T-cell (primary cell): ENCODE measurements at regions not wholly inside any gene's neighbourhood (a gene's known extent, or its start where the extent isn't known, plus 50 kb on each side); places are given as distances from the start of the nearest gene placed in this dataset.

Experiments
- ATAC-seq, 4 experiments: fragments of 200-7000 bp in 3 of 4; fragments of 150-1000 bp in 1 of 4; cut with Tn5 transposase; replicated peaks in 1 of 4; 1 replicate in 3 of 4; 2 replicates in 1 of 4; pipeline ENCODE4 v1.10.0; 2021; ENCODE audit warnings: moderate library complexity in 3 of 4, mild to moderate bottlenecking in 2 of 4, moderate number of reproducible peaks in 1 of 4
- CTCF ChIA-PET, 2 donors: fragments of 300-600 bp; sonication (Branson Sonifier 250); formaldehyde crosslinking; loops; one replicate each; lab custom pipeline; 2022; ENCODE audit warnings: antibody characterized with exemption in 2 of 2; lab: Charles Lee
- POLR2A ChIA-PET, 2 donors: fragments of 300-600 bp; sonication (Branson Sonifier 250); formaldehyde crosslinking; loops; one replicate each; lab custom pipeline; 2022; ENCODE audit warnings: antibody characterized with exemption in 2 of 2; lab: Charles Lee
- DNase-seq, 35 experiments: peaks; one replicate each; pipeline versions ENCODE4 v3.0.0 to v3.0.0-alpha.2; 2013 to 2023
- H3K27ac ChIP-seq: one replicate; pipeline ENCODE4 v1.5.1; 2013; ENCODE audit warnings: low read length
- H3K27me3 ChIP-seq, 2 experiments: replicated peaks in 1 of 2; 1 replicate in 1 of 2; 2 replicates in 1 of 2; pipeline versions ENCODE4 v1.6.1 to v1.7.0; 2013; ENCODE audit warnings: low read length in 1 of 2, mixed read lengths in 1 of 2; ENCODE audit not compliant: control insufficient read depth in 2 of 2, insufficient read depth in 2 of 2; ENCODE audit errors: extremely low read depth in 1 of 2
- H3K36me3 ChIP-seq, 2 donors: 1 replicate in 1 of 2; 2 replicates in 1 of 2; pipeline versions ENCODE4 v1.6.1 to v1.7.0; 2013; ENCODE audit warnings: low read length in 1 of 2; ENCODE audit not compliant: control insufficient read depth in 2 of 2, insufficient read depth in 1 of 2; ENCODE audit errors: extremely low read depth in 1 of 2
- H3K4me1 ChIP-seq, 2 experiments: 1 replicate in 1 of 2; 2 replicates in 1 of 2; pipeline versions ENCODE4 v1.6.1 to v1.7.0; 2013; ENCODE audit warnings: low read length in 2 of 2, mixed read lengths in 1 of 2; ENCODE audit not compliant: insufficient read depth in 2 of 2, control insufficient read depth in 1 of 2; ENCODE audit errors: extremely low read depth in 1 of 2
- H3K4me3 ChIP-seq, 2 donors: 1 replicate in 1 of 2; 2 replicates in 1 of 2; pipeline versions ENCODE4 v1.5.1 to v1.7.0; 2013; ENCODE audit warnings: mild to moderate bottlenecking in 2 of 2, low read length in 1 of 2, moderate library complexity in 1 of 2; ENCODE audit not compliant: control insufficient read depth in 1 of 2; ENCODE audit errors: extremely low read depth in 1 of 2
- H3K9me3 ChIP-seq: 2 replicates; pipeline ENCODE4 v1.7.0; 2013
- H3K27ac Mint-ChIP-seq, 2 donors: one replicate each; pipeline ENCODE4 v1.8.0; 2020 to 2021; ENCODE audit warnings: mild to moderate bottlenecking in 2 of 2, mixed read lengths in 2 of 2
- H3K27me3 Mint-ChIP-seq, 2 donors: one replicate each; pipeline ENCODE4 v1.8.0; 2021 to 2022; ENCODE audit warnings: mixed read lengths in 2 of 2
- H3K36me3 Mint-ChIP-seq: one replicate; pipeline ENCODE4 v1.8.0; 2021; ENCODE audit warnings: mixed read lengths
- H3K4me1 Mint-ChIP-seq, 3 donors: one replicate each; pipeline ENCODE4 v1.8.0; 2020 to 2022; ENCODE audit warnings: mixed read lengths in 3 of 3, mild to moderate bottlenecking in 1 of 3
- H3K4me3 Mint-ChIP-seq, 3 donors: one replicate each; pipeline ENCODE4 v1.8.0; 2020 to 2022; ENCODE audit warnings: mild to moderate bottlenecking in 3 of 3, mixed read lengths in 3 of 3, moderate library complexity in 3 of 3
- H3K9me3 Mint-ChIP-seq, 3 donors: one replicate each; pipeline ENCODE4 v1.8.0; 2020 to 2022; ENCODE audit warnings: mixed read lengths in 3 of 3
- WGBS: methylation state at CpG from one replicate; pipeline ENCODE4 v1.1.5; 2013; ENCODE audit warnings: missing lambda C conversion rate; ENCODE audit not compliant: insufficient coverage; 5-methylcytosine and 5-hydroxymethylcytosine counted together

GRCh38 chr2:16188261-16188890 is 248.0 kb downstream of the MYCN start:
- Histone ChIP-seq H3K27me3 (peaks cover 0 to 5% of the 10 kb centered on the region in 2 experiments), H3K36me3 (no peaks in the 10 kb centered on the region), H3K27ac (no peak overlapping the region), H3K4me3 (no peak overlapping the region), H3K9me3 (no peaks in the 10 kb centered on the region), H3K4me1 (no peaks in the 10 kb centered on the region)
- ATAC-seq (no peak), DNase-seq (no peak)
- H3K4me3 Mint-ChIP-seq: no peak overlapping the region
- no peaks in the 10 kb centered on the region for H3K36me3 Mint-ChIP-seq
- CTCF ChIA-PET: no interaction called here
- H3K27ac Mint-ChIP-seq: no peak overlapping the region
- POLR2A ChIA-PET: no interaction called here
- H3K9me3 Mint-ChIP-seq: no peaks in the 10 kb centered on the region
- peaks cover 4 to 7% of the 10 kb centered on the region in 2 donors for H3K27me3 Mint-ChIP-seq
- no peaks in the 10 kb centered on the region for H3K4me1 Mint-ChIP-seq
- whole genome bisulfite sequencing: 73% methylated on average over 4 of the region's 4 CpGs

- no peak overlapping the region for H3K27ac Mint-ChIP-seq
- no peaks in the 10 kb centered on the region for H3K4me1 Mint-ChIP-seq
- no peak overlapping the region for H3K4me3 ChIP-seq
- no peaks in the 10 kb centered on the region for H3K36me3 ChIP-seq
- H3K4me3 Mint-ChIP-seq: no peak overlapping the region
- POLR2A ChIA-PET: no interaction called here
- H3K4me1 ChIP-seq: no peaks in the 10 kb centered on the region
- no peak for ATAC-seq
- WGBS: no CpG with 5 or more reads among the region's 3 CpGs
- DNase-seq: no peak
- H3K27ac ChIP-seq: no peak overlapping the region
- H3K27me3 Mint-ChIP-seq: peaks cover 7% of the 10 kb centered on the region in 2 donors
- H3K27me3 ChIP-seq: peaks cover 0 to 5% of the 10 kb centered on the region in 2 experiments
- H3K36me3 Mint-ChIP-seq: no peaks in the 10 kb centered on the region
- H3K9me3 ChIP-seq: no peaks in the 10 kb centered on the region
- no peaks in the 10 kb centered on the region for H3K9me3 Mint-ChIP-seq
- CTCF ChIA-PET: no interaction called here
Observed at GRCh38 chr2:16187482-16187817, 247.1 kb downstream of the MYCN start.

GRCh38 chr2:16186661-16187481 is 246.5 kb downstream of the MYCN start:
- Histone ChIP-seq H3K4me1 (no peaks in the 10 kb centered on the region), H3K4me3 (no peak overlapping the region), H3K36me3 (no peaks in the 10 kb centered on the region), H3K9me3 (no peaks in the 10 kb centered on the region), H3K27me3 (peaks cover 0 to 5% of the 10 kb centered on the region in 2 experiments), H3K27ac (no peak overlapping the region)
- H3K4me3 Mint-ChIP-seq: no peak overlapping the region
- H3K4me1 Mint-ChIP-seq: no peaks in the 10 kb centered on the region
- peaks cover 7% of the 10 kb centered on the region in 2 donors for H3K27me3 Mint-ChIP-seq
- 85% methylated on average over 5 of the region's 8 CpGs for WGBS
- POLR2A ChIA-PET: no interaction called here
- no peak for DNase-seq
- no peak overlapping the region for H3K27ac Mint-ChIP-seq
- H3K36me3 Mint-ChIP-seq: no peaks in the 10 kb centered on the region
- no peak for ATAC-seq
- H3K9me3 Mint-ChIP-seq: no peaks in the 10 kb centered on the region
- CTCF ChIA-PET: interaction anchor here in 1 of 2 donors (0.5 kb wide), 1 partner anchor 934 kb away, joined by 4 read pairs; no protein-coding TSS in a partner anchor

GRCh38 chr2:16185801-16186272 is 245.5 kb downstream of the MYCN start:
- no peaks in the 10 kb centered on the region for H3K9me3 Mint-ChIP-seq
- DNase-seq (peak in 1 of 35 experiments; percentile 63), ATAC-seq (no peak)
- WGBS: 88% methylated on average over 7 of the region's 11 CpGs
- H3K27ac ChIP-seq: no peak overlapping the region
- no peaks in the 10 kb centered on the region for H3K9me3 ChIP-seq
- H3K27me3 ChIP-seq: peaks cover 0 to 5% of the 10 kb centered on the region in 2 experiments
- no peaks in the 10 kb centered on the region for H3K36me3 Mint-ChIP-seq
- no peak overlapping the region for H3K4me3 ChIP-seq
- no peaks in the 10 kb centered on the region for H3K36me3 ChIP-seq
- CTCF ChIA-PET: interaction anchor here in 1 of 2 donors (0.5 kb wide), 1 partner anchor 933 kb away, joined by 4 read pairs; no protein-coding TSS in a partner anchor
- H3K4me1 ChIP-seq: no peaks in the 10 kb centered on the region
- POLR2A ChIA-PET: no interaction called here
- peaks cover 7% of the 10 kb centered on the region in 2 donors for H3K27me3 Mint-ChIP-seq
- H3K4me1 Mint-ChIP-seq: no peaks in the 10 kb centered on the region
- no peak overlapping the region for H3K27ac Mint-ChIP-seq
- no peak overlapping the region for H3K4me3 Mint-ChIP-seq

- Histone ChIP-seq H3K27me3 (peaks cover 0 to 5% of the 10 kb centered on the region in 2 experiments), H3K4me1 (no peaks in the 10 kb centered on the region), H3K36me3 (no peaks in the 10 kb centered on the region), H3K27ac (no peak overlapping the region), H3K9me3 (no peaks in the 10 kb centered on the region), H3K4me3 (no peak overlapping the region)
- no peak overlapping the region for H3K27ac Mint-ChIP-seq
- H3K27me3 Mint-ChIP-seq: peaks cover 7% of the 10 kb centered on the region in 2 donors
- no peaks in the 10 kb centered on the region for H3K9me3 Mint-ChIP-seq
- no peak for DNase-seq
- CTCF ChIA-PET: no interaction called here
- H3K36me3 Mint-ChIP-seq: no peaks in the 10 kb centered on the region
- ATAC-seq: no peak
- 96% methylated on average over 8 of the region's 9 CpGs for WGBS
- H3K4me1 Mint-ChIP-seq: no peaks in the 10 kb centered on the region
- no peak overlapping the region for H3K4me3 Mint-ChIP-seq
- POLR2A ChIA-PET: no interaction called here
Observed at GRCh38 chr2:16184945-16185660, 244.8 kb downstream of the MYCN start.

GRCh38 chr2:16184341-16184890 is 244.1 kb downstream of the MYCN start:
- ChIA-PET CTCF (interaction anchor here in 1 of 2 donors (0.7 kb wide), 1 partner anchor 314 kb away, joined by 3 read pairs; no protein-coding TSS in a partner anchor), POLR2A (no interaction called here)
- WGBS: no CpG with 5 or more reads among the region's 4 CpGs
- Mint-ChIP-seq H3K9me3 (no peaks in the 10 kb centered on the region), H3K36me3 (no peaks in the 10 kb centered on the region), H3K27ac (no peak overlapping the region), H3K4me3 (no peak overlapping the region), H3K4me1 (no peaks in the 10 kb centered on the region), H3K27me3 (peaks cover 7% of the 10 kb centered on the region in 2 donors)
- no peak overlapping the region for H3K4me3 ChIP-seq
- H3K9me3 ChIP-seq: no peaks in the 10 kb centered on the region
- ATAC-seq (no peak), DNase-seq (no peak)
- H3K27me3 ChIP-seq: peaks cover 0 to 7% of the 10 kb centered on the region in 2 experiments
- H3K36me3 ChIP-seq: no peaks in the 10 kb centered on the region
- H3K27ac ChIP-seq: no peak overlapping the region
- H3K4me1 ChIP-seq: no peaks in the 10 kb centered on the region
